IMR-90 (cell line): ENCODE measurements at regions not wholly inside any gene's neighbourhood (a gene's known extent, or its start where the extent isn't known, plus 50 kb on each side); places are given as distances from the start of the nearest gene placed in this dataset.

Experiments
- ATAC-seq: fragments of 200-7000 bp; cut with Tn5 transposase; 2 replicates; pipeline ENCODE4 v1.9.1; 2020; ENCODE audit warnings: low read depth, mild to moderate bottlenecking, moderate library complexity
- BruUV-seq: library from RNA; stranded (reverse); fragments of 400-500 nt; replicated peaks from 2 replicates; lab custom pipeline; 2021; lab: Mats Ljungman, UMichigan
- CTCF ChIA-PET: fragments of 300-600 bp; formaldehyde crosslinking; extraction: SDS; loops from one replicate; lab custom pipeline; 2021; ENCODE audit warnings: antibody characterized with exemption; lab: Yijun Ruan, JAX
- POLR2A ChIA-PET: fragments of 300-600 bp; sonication (Branson Sonifier 250); formaldehyde crosslinking; loops from one replicate; lab custom pipeline; 2022; ENCODE audit warnings: antibody characterized with exemption; ENCODE audit not compliant: unreplicated experiment; lab: Charles Lee
- DNase-seq: peaks from one replicate; pipeline ENCODE4 v3.0.0; 2013
- H2AFZ ChIP-seq: replicated peaks from 2 replicates; pipeline ENCODE3; 2013; ENCODE audit warnings: low read length, mild to moderate bottlenecking; ENCODE audit not compliant: poor library complexity
- H2AK5ac ChIP-seq: 2 replicates; pipeline ENCODE4 v1.6.1; 2013; ENCODE audit warnings: low read depth, low read length, inconsistent platforms
- H2AK9ac ChIP-seq: replicated peaks from 2 replicates; pipeline ENCODE3; 2013; ENCODE audit warnings: mild to moderate bottlenecking, low read depth, low read length, moderate library complexity; ENCODE audit not compliant: poor library complexity
- H2BK120ac ChIP-seq: 2 replicates; pipeline ENCODE4 v1.6.1; 2013; ENCODE audit warnings: low read depth, low read length, inconsistent platforms
- H2BK15ac ChIP-seq: 3 replicates; pipeline ENCODE4 v1.6.1; 2013; ENCODE audit warnings: low read depth, low read length, inconsistent platforms
- H2BK20ac ChIP-seq: 2 replicates; pipeline ENCODE4 v1.6.1; 2013; ENCODE audit warnings: low read depth, mild to moderate bottlenecking, inconsistent platforms, low read length, moderate library complexity
- H2BK5ac ChIP-seq: 2 replicates; pipeline ENCODE4 v1.6.1; 2013; ENCODE audit warnings: mild to moderate bottlenecking, low read depth, low read length, inconsistent platforms; ENCODE audit not compliant: poor library complexity, severe bottlenecking
- H3K14ac ChIP-seq: replicated peaks from 2 replicates; pipeline ENCODE4 v1.6.1; 2013; ENCODE audit warnings: low read depth, low read length, inconsistent platforms
- H3K18ac ChIP-seq: 2 replicates; pipeline ENCODE4 v1.6.1; 2013; ENCODE audit warnings: low read depth, low read length, control low read depth
- H3K23ac ChIP-seq: 2 replicates; pipeline ENCODE4 v1.6.1; 2013; ENCODE audit warnings: low read depth, low read length, inconsistent platforms
- H3K27ac ChIP-seq: 2 replicates; pipeline ENCODE4 v1.5.1; 2013; ENCODE audit warnings: mild to moderate bottlenecking, control low read depth, low read length; ENCODE audit not compliant: insufficient read depth
- H3K27me3 ChIP-seq: 2 replicates; pipeline ENCODE4 v1.6.1; 2013; ENCODE audit warnings: low read length; ENCODE audit not compliant: control insufficient read depth, insufficient read depth
- H3K36me3 ChIP-seq: 2 replicates; pipeline ENCODE4 v1.6.1; 2013; ENCODE audit warnings: low read length, mixed read lengths; ENCODE audit not compliant: control insufficient read depth, insufficient read depth
- H3K4ac ChIP-seq: 2 replicates; pipeline ENCODE4 v1.6.1; 2013; ENCODE audit warnings: low read depth, low read length, inconsistent platforms
- H3K4me1 ChIP-seq: 2 replicates; pipeline ENCODE4 v1.6.1; 2013; ENCODE audit warnings: low read length, mixed read lengths; ENCODE audit not compliant: control insufficient read depth, insufficient read depth
- H3K4me2 ChIP-seq: 2 replicates; pipeline ENCODE4 v1.6.1; 2013; ENCODE audit warnings: low read depth, mild to moderate bottlenecking, control low read depth, low read length, moderate library complexity
- H3K4me3 ChIP-seq: 2 replicates; pipeline ENCODE4 v1.5.1; 2013; ENCODE audit warnings: low read depth, mild to moderate bottlenecking, control low read depth, low read length, moderate library complexity; ENCODE audit not compliant: insufficient read depth
- H3K56ac ChIP-seq: 2 replicates; pipeline ENCODE4 v1.6.1; 2013; ENCODE audit warnings: low read length, inconsistent platforms; ENCODE audit not compliant: insufficient read depth; ENCODE audit errors: extremely low read depth
- H3K79me1 ChIP-seq, 2 experiments: 2 replicates each; pipeline ENCODE4 v1.6.1; 2013; ENCODE audit warnings: low read length in 2 of 2, inconsistent platforms in 1 of 2, low read depth in 1 of 2
- H3K9ac ChIP-seq: 2 replicates; pipeline ENCODE4 v1.6.1; 2013; ENCODE audit warnings: low read depth, low read length, control low read depth
- H3K9me1 ChIP-seq: 2 replicates; pipeline ENCODE4 v1.6.1; 2013; ENCODE audit warnings: low read length, inconsistent platforms; ENCODE audit not compliant: insufficient read depth
- H3K9me3 ChIP-seq: 2 replicates; pipeline ENCODE4 v1.6.1; 2013; ENCODE audit warnings: low read length; ENCODE audit not compliant: control insufficient read depth, insufficient read depth
- H4K20me1 ChIP-seq: 2 replicates; pipeline ENCODE4 v1.6.1; 2013; ENCODE audit warnings: low read length, inconsistent platforms; ENCODE audit not compliant: insufficient read depth
- H4K5ac ChIP-seq: 2 replicates; pipeline ENCODE4 v1.6.1; 2013; ENCODE audit warnings: mild to moderate bottlenecking, low read depth, low read length, control low read depth
- H4K8ac ChIP-seq, 2 experiments: 2 replicates each; pipeline ENCODE4 v1.6.1; 2013; ENCODE audit warnings: low read depth in 2 of 2, low read length in 2 of 2, control low read depth in 1 of 2, inconsistent platforms in 1 of 2
- H4K91ac ChIP-seq: 2 replicates; pipeline ENCODE4 v1.6.1; 2013; ENCODE audit warnings: low read depth, low read length, inconsistent platforms; ENCODE audit not compliant: insufficient read depth
- BHLHE40 ChIP-seq: fragments of 150-350 bp; IDR thresholded peaks from 2 replicates; pipeline ENCODE4 v1.6.1; 2016; ENCODE audit warnings: mild to moderate bottlenecking, low read depth, low read length
- CEBPB ChIP-seq: IDR thresholded peaks from 2 replicates; pipeline ENCODE4 v1.6.1; 2012; ENCODE audit warnings: low read depth, low read length, improper control_type of control experiment
- CHD1 ChIP-seq: IDR thresholded peaks from 2 replicates; pipeline ENCODE4 v1.6.1; 2012; ENCODE audit warnings: low read depth, low read length, improper control_type of control experiment
- FOS ChIP-seq: fragments of 150-350 bp; IDR thresholded peaks from 2 replicates; pipeline ENCODE4 v1.6.1; 2016; ENCODE audit warnings: low read depth, low read length
- MAFK ChIP-seq: IDR thresholded peaks from 2 replicates; pipeline ENCODE4 v1.6.1; 2012; ENCODE audit warnings: low read depth, low read length, improper control_type of control experiment
- POLR2A ChIP-seq: IDR thresholded peaks from 2 replicates; pipeline ENCODE4 v1.6.1; 2012; ENCODE audit warnings: mild to moderate bottlenecking, low read depth, low read length
- RAD21 ChIP-seq: IDR thresholded peaks from 2 replicates; pipeline ENCODE4 v1.6.1; 2012; ENCODE audit warnings: low read length, improper control_type of control experiment
- RCOR1 ChIP-seq: IDR thresholded peaks from 2 replicates; pipeline ENCODE4 v1.6.1; 2012; ENCODE audit warnings: mild to moderate bottlenecking, low read length, improper control_type of control experiment; ENCODE audit not compliant: insufficient replicate concordance
- RFX5 ChIP-seq: IDR thresholded peaks from 2 replicates; pipeline ENCODE4 v1.8.0; 2012; ENCODE audit warnings: low read depth, mild to moderate bottlenecking, low read length, moderate library complexity
- WGBS, 2 experiments: methylation state at CpG; one replicate each; pipeline versions ENCODE4 v1.1.5 to v1.1.7; 2013; ENCODE audit warnings: missing lambda C conversion rate in 2 of 2; ENCODE audit not compliant: insufficient read length in 1 of 2; ENCODE audit errors: extremely low coverage in 2 of 2; 5-methylcytosine and 5-hydroxymethylcytosine counted together
- dilution Hi-C: fragments of 300-500 bp; cut with HindIII; formaldehyde crosslinking; loops from one replicate; pipeline ENCODE4 v1.14.3; 2018; ENCODE audit warnings: low sequenced_read_pairs; ENCODE audit not compliant: unreplicated experiment
- in situ Hi-C: fragments of 300-500 bp; cut with MboI; formaldehyde crosslinking; loops from 3 replicates; pipeline ENCODE4 v1.14.3; 2019; ENCODE audit warnings: low sequenced_read_pairs, inconsistent platforms, mixed read lengths
- intact Hi-C: fragments of 100-400 bp; cut with micrococcal nuclease; formaldehyde crosslinking; loops from 2 replicates; pipeline ENCODE4 v1.10.0; 2022
- TF ChIP-seq, protein P1 (sequence below): fragments of 150-350 bp; IDR thresholded peaks from 2 replicates; pipeline ENCODE4 v1.6.1; 2016; ENCODE audit warnings: low read depth, mild to moderate bottlenecking, low read length, moderate library complexity, borderline replicate concordance
- TF ChIP-seq, protein P2 (sequence below): conservative IDR thresholded peaks from 2 replicates; pipeline ENCODE4 v1.5.1; 2012; ENCODE audit warnings: mild to moderate bottlenecking, low read depth, low read length, improper control_type of control experiment
- TF ChIP-seq, protein P3 (sequence below): fragments of 150-350 bp; IDR thresholded peaks from 2 replicates; pipeline ENCODE4 v1.6.1; 2017; ENCODE audit warnings: mild to moderate bottlenecking, antibody characterized with exemption, low read length, low read depth

DNA sequence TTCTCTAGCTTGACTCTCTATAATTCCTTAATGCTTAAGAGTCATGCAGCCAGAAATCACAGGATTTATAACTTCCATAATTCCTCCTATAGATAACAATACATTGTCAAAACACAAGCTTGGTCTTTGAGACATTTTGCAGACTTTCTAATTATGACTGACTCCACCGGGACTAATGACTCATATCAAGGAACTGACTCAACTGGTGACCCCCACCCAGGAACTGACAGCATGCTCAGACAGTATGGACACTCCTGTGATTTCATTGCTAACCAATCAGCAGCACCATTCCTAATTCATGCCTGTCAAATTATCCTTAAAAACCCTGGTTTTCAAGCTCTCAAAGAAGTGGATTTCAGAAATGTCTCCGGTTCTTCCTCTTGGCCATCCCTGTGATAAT, 670.5 kb upstream of the IMPG1 start:
- no CpG with 5 or more reads among the region's 2 CpGs for WGBS, 2 experiments
- dilution Hi-C loops = no loop called here
- ATAC-seq = no peak

More for the DNA sequence above, 670.5 kb upstream of the IMPG1 start:
- Histone ChIP-seq H3K27me3 (no peaks in the 10 kb centered on the region), H3K9me3 (no peaks in the 10 kb centered on the region), H3K23ac (no peak overlapping the region), H3K9ac (no peak overlapping the region), H3K9me1 (no peaks in the 10 kb centered on the region), H2AFZ (no peak overlapping the region), H4K91ac (no peak overlapping the region), H2BK120ac (no peak overlapping the region), H3K4me1 (no peaks in the 10 kb centered on the region), H3K27ac (no peak overlapping the region), H4K8ac (no peak overlapping the region), H3K4ac (no peak overlapping the region), H3K4me3 (no peak overlapping the region), H3K4me2 (no peak overlapping the region), H3K14ac (no peak overlapping the region), H4K5ac (no peak overlapping the region), H2AK9ac (no peak overlapping the region), H2BK5ac (no peak overlapping the region), H4K20me1 (no peaks in the 10 kb centered on the region), H3K79me1 (no peaks in the 10 kb centered on the region), H3K56ac (no peak overlapping the region), H2BK20ac (no peak overlapping the region), H2BK15ac (no peak overlapping the region), H2AK5ac (no peak overlapping the region), H3K18ac (no peak overlapping the region), H3K36me3 (no peaks in the 10 kb centered on the region)
- POLR2A ChIA-PET = no interaction called here
- no peak for TF ChIP-seq RCOR1
- TF ChIP-seq, protein P1, sequence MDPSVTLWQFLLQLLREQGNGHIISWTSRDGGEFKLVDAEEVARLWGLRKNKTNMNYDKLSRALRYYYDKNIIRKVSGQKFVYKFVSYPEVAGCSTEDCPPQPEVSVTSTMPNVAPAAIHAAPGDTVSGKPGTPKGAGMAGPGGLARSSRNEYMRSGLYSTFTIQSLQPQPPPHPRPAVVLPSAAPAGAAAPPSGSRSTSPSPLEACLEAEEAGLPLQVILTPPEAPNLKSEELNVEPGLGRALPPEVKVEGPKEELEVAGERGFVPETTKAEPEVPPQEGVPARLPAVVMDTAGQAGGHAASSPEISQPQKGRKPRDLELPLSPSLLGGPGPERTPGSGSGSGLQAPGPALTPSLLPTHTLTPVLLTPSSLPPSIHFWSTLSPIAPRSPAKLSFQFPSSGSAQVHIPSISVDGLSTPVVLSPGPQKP = no peak
- TF ChIP-seq, protein P2, sequence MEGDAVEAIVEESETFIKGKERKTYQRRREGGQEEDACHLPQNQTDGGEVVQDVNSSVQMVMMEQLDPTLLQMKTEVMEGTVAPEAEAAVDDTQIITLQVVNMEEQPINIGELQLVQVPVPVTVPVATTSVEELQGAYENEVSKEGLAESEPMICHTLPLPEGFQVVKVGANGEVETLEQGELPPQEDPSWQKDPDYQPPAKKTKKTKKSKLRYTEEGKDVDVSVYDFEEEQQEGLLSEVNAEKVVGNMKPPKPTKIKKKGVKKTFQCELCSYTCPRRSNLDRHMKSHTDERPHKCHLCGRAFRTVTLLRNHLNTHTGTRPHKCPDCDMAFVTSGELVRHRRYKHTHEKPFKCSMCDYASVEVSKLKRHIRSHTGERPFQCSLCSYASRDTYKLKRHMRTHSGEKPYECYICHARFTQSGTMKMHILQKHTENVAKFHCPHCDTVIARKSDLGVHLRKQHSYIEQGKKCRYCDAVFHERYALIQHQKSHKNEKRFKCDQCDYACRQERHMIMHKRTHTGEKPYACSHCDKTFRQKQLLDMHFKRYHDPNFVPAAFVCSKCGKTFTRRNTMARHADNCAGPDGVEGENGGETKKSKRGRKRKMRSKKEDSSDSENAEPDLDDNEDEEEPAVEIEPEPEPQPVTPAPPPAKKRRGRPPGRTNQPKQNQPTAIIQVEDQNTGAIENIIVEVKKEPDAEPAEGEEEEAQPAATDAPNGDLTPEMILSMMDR = no peak
- TF ChIP-seq FOS = no peak
- no peak for TF ChIP-seq MAFK
- TF ChIP-seq RAD21 = no peak
- no peak for TF ChIP-seq RFX5
- no peak for TF ChIP-seq POLR2A
- no peak for TF ChIP-seq BHLHE40
- TF ChIP-seq, protein P3, sequence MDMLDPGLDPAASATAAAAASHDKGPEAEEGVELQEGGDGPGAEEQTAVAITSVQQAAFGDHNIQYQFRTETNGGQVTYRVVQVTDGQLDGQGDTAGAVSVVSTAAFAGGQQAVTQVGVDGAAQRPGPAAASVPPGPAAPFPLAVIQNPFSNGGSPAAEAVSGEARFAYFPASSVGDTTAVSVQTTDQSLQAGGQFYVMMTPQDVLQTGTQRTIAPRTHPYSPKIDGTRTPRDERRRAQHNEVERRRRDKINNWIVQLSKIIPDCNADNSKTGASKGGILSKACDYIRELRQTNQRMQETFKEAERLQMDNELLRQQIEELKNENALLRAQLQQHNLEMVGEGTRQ = no peak
- no peak for TF ChIP-seq CEBPB
- no peak for TF ChIP-seq CHD1
- intact Hi-C loops (no loop called here), in situ Hi-C loops (no loop called here)
- no peak for DNase-seq
- CTCF ChIA-PET = no interaction called here
- BruUV-seq = no TSS peak
